HG03045 (cell line): ENCODE measurements at regions not wholly inside any gene's neighbourhood (a gene's known extent, or its start where the extent isn't known, plus 50 kb on each side); places are given as distances from the start of the nearest gene placed in this dataset.

Source experiments
- ATAC-seq: cut with Tn5 transposase; IDR thresholded peaks from one replicate; pipeline ENCODE4 v1.9.1; 2021; ENCODE audit warnings: mild to moderate bottlenecking, moderate library complexity; ENCODE audit not compliant: unreplicated experiment

- ATAC-seq, result no peak
Measured at GRCh38 chr7:21028186-21028585, 241.5 kb upstream of the SP8 start.

- ATAC-seq, result no peak
Measured at GRCh38 chr7:21028599-21028998, 241.9 kb upstream of the SP8 start.

- ATAC-seq, result no peak
Measured at GRCh38 chr7:21029006-21029405, 242.3 kb upstream of the SP8 start.

GRCh38 chr7:21030237-21030871 lies 243.7 kb upstream of the SP8 start:
- ATAC-seq, result no peak

- no peak for ATAC-seq
Measured at GRCh38 chr7:21041252-21041651, 254.6 kb upstream of the SP8 start.

- no peak for ATAC-seq
Measured at GRCh38 chr7:21041666-21042065, 255.0 kb upstream of the SP8 start.

GRCh38 chr7:21044384-21044783 lies 257.7 kb upstream of the SP8 start:
- ATAC-seq, result no peak

- ATAC-seq, result no peak
Measured at GRCh38 chr7:21044913-21045568, 258.4 kb upstream of the SP8 start.

GRCh38 chr7:21051865-21052264 lies 265.2 kb upstream of the SP8 start:
- no peak for ATAC-seq

- ATAC-seq, result no peak
Measured at GRCh38 chr7:21054427-21055112, 267.9 kb upstream of the SP8 start.

- ATAC-seq, result no peak
Measured at GRCh38 chr7:21059069-21059468, 272.4 kb upstream of the SP8 start.

- no peak for ATAC-seq
Measured at GRCh38 chr7:21063106-21063505, 276.4 kb upstream of the SP8 start.

GRCh38 chr7:21064698-21065648 lies 278.3 kb upstream of the SP8 start:
- no peak for ATAC-seq

- no peak for ATAC-seq
Measured at GRCh38 chr7:21066221-21066620, 279.5 kb upstream of the SP8 start.

- no peak for ATAC-seq
Measured at GRCh38 chr7:21067216-21067615, 280.5 kb upstream of the SP8 start.

GRCh38 chr7:21070571-21071090 lies 283.9 kb upstream of the SP8 start:
- no peak for ATAC-seq

GRCh38 chr7:21071561-21072501 lies 285.1 kb upstream of the SP8 start:
- ATAC-seq, result no peak

GRCh38 chr7:21076054-21076453 lies 289.4 kb upstream of the SP8 start:
- no peak for ATAC-seq

GRCh38 chr7:21076574-21076973 lies 289.9 kb upstream of the SP8 start:
- no peak for ATAC-seq

GRCh38 chr7:21077602-21078001 lies 290.9 kb upstream of the SP8 start:
- ATAC-seq, result no peak
